RWPE1 (cell line): ENCODE measurements at regions not wholly inside any gene's neighbourhood (a gene's known extent, or its start where the extent isn't known, plus 50 kb on each side); places are given as distances from the start of the nearest gene placed in this dataset.
"Not testable (repeated sequence)": the region's sequence is repeated elsewhere in the genome, so short reads cannot be mapped to it uniquely, and the experiment has no call there.

ENCODE experiments used
- CTCF ChIA-PET: fragments of 350-600 bp; sonication (Branson Sonifier 250); formaldehyde crosslinking; extraction: SDS; loops from one replicate; lab custom pipeline; 2021; lab: Yijun Ruan, JAX
- POLR2A ChIA-PET: fragments of 400-600 bp; formaldehyde crosslinking; extraction: SDS; loops from one replicate; lab custom pipeline; 2020; ENCODE audit warnings: antibody characterized with exemption; ENCODE audit not compliant: low non-redundant PET; lab: Yijun Ruan, JAX
- DNase-seq: peaks from one replicate; pipeline ENCODE4 v3.0.0; 2012; ENCODE audit warnings: low spot score
- H3K27ac ChIP-seq: fragments of 450-650 bp; 2 replicates; pipeline ENCODE4 v1.5.1; 2017

DNA sequence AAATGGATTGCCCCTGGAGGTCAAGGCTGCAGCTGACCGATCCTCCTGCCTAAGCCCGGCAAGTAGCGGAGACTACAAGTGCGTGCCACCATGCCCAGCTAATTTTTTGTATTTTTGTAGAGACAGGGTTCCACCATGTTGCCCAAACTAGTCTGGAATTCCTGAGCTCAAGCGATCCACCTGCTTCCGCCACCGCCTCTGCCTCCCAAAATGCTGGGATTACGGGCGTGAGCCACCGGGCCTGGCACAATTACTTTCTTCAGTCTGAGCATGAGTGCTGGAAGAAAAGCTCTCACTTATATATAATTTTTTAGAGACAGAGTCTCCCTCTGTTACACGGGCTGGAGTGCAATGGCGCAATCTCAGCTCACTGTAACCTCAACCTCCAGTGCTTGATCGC, 307.4 kb downstream of the ZNF37A start:
- DNase-seq, CTCF ChIA-PET, H3K27ac ChIP-seq, POLR2A ChIA-PET: not testable (repeated sequence)

DNA sequence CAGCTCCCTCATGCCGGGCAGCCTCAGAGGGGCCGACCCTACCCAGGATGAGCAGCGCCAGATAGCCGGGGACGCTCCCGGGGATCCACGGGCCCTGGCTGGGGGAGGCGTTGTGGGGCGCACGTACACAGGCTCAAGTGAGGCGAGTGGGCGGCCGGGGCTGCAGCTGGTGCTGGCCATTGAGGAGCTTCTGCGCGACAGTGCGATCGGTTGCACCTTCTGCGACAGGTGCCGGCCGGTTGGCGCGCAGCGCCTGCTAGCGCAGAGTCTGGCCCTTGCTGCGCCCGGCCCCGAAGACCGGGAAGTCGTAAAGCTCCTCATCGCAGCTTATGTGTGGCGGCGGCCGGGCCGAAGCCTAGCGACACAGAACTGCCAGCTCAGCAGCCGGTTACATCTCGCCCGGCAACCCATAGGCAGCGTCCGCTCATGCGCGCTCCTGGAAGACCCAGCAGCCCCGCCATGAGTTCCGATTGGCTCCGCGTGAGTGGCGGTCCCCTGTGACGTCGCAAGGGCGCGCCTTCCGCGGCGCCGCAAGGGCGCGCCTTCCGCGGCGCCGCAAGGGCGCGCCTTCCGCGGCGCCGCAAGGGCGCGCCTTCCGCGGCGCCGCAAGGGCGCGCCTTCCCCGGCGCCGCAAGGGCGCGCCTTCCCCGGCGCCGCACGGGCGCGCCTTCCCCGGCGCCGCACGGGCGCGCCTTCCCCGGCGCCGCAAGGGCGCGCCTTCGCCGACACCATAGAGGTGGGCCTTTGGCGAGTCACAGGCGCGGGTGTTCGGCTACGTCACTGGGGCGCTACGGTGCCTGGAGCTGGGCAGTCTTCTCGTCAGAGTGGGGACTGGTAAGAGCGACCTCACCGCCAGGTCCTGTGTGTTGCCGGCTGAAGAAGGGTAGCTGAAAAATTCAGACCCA, 308.6 kb downstream of the ZNF37A start:
- CTCF ChIA-PET, POLR2A ChIA-PET: not testable (repeated sequence)
- H3K27ac ChIP-seq, result peak overlapping the region; percentile 93
- DNase-seq, result peak; percentile 1

DNA sequence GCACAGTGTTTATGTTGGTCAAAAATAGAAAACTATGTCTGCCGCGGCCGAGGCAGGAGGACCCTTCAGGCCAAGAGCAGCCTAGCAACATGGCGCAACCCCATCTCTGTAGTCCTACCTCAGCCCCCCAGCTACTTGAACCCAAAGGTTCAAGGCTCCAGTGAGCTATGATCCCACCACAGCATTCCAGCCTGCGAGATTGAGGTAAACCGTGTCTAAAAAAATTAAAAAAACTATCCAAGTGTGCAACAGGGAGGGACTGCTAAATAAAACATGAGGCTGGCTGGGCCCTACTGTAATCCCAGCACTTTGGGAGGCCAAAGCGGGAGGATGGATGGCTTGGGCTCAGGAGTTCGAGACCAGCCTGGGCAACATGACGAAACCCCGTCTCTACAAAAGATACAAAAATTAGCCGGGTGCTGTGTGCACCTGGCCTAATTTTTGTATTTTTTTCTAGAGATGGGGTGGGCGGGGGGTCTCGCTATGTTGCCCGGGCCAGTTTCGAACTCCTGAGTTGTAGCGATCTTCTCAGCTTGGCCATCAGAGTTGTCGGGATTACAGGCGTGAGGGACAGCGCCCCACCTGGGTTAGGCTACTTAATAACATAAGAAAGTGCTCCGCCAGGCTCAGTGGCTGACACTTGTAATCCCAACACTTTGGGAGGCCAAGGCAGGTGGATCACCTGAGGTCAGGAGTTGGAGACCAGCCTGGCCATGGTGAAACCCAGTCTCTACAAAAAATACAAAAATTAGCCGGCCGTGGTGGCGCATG, 309.4 kb downstream of the ZNF37A start:
- POLR2A ChIA-PET, CTCF ChIA-PET, DNase-seq: not testable (repeated sequence)
- H3K27ac ChIP-seq, result peak overlapping the region; percentile 93

DNA sequence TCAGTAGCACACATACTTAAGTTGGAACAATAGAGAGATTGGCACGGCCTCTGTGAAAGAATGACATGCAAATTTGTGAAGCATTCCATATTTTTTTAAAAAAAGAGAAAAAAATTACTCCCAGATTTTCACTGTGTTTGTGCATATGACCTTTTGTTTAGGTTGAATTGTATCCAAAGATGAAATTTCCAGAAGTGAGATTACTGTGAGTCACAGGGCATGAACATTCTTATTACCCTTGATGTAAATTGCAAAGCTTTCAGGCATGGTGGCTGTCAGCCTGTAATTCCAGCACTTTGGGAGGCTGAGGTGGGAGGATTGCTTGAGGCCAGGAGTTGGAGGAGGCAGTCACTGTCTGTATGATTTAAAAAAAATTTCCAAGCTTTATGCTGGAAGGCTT, 329.5 kb downstream of the ZNF37A start:
- CTCF ChIA-PET, H3K27ac ChIP-seq, DNase-seq, POLR2A ChIA-PET: not testable (repeated sequence)

DNA sequence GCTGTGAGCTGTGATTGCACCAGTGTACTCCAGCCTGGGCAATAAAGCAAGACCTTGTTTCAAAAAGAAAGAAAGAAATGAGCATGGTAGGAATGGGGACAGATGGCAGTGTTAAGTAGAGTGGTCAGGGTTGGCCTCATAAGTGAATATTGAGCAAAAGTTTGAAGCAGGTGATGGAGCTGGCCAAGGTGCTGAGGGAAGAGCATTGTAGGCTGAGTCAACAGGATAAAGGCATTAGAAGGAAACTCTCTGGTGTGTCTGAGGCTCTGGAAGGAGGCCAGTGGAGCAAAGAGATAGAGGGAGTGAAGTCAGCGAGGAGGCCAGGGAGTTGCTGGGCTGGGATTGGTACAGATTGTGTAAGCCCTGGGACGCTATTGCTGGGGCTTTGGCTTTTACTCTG, 336.1 kb downstream of the ZNF37A start:
- CTCF ChIA-PET, DNase-seq, POLR2A ChIA-PET, H3K27ac ChIP-seq: not testable (repeated sequence)

DNA sequence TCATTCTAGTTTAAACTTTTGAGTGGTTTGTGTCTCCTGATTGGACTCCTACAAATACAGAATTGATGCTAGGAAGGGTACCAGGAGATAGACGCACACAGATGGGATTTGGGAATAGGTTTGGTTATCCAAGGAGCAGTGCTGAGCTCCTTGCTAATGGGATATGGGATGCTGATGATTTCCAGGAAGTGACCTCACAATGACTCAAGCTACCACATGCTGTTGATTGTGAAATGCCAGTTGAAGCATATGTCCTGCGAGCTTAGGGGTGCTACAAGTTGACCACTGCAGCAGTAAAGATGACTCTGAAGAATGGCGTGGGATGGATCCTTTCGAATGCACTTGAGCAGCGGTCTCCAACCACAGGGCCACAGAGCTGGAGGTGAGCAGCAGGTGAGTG, 343.2 kb downstream of the ZNF37A start:
- POLR2A ChIA-PET, CTCF ChIA-PET, DNase-seq, H3K27ac ChIP-seq: not testable (repeated sequence)

DNA sequence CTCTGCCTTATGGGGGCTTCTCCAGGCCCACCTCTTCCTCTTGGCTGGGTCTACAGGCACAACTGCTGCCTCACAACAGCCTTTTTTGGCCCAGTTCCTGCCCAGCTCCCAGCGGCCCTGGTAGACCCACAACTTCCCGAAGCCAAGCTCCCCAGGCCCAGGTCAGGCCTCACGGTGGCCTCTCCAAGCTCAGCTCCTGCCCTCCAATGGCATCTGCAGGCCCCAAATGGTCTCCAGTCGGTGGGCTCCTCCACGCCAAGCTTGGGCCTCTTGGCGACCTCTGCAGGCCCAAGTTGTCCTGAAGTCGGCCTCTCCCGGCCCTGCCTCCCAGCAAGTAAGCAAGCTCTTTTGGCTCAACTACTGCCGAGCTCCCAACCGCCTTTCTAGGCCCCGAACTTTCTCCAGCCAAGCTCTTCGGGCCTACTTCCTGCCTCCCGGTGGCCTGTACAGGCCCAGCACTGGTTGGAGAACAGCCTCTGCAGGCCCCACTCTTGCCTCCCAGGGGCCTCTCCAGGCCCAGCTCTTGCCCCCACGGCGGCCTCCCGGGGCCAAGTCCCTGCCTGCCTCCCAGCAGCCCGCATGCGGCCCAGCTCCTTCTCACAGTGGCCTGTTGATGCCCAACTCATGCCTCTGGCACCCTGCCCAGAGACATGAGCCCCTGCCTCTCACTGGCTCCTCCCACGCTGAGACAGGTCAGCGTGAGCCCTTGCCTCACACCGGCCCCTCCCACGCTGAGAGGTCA, 354.6 kb downstream of the ZNF37A start:
- POLR2A ChIA-PET, CTCF ChIA-PET, H3K27ac ChIP-seq, DNase-seq: not testable (repeated sequence)

DNA sequence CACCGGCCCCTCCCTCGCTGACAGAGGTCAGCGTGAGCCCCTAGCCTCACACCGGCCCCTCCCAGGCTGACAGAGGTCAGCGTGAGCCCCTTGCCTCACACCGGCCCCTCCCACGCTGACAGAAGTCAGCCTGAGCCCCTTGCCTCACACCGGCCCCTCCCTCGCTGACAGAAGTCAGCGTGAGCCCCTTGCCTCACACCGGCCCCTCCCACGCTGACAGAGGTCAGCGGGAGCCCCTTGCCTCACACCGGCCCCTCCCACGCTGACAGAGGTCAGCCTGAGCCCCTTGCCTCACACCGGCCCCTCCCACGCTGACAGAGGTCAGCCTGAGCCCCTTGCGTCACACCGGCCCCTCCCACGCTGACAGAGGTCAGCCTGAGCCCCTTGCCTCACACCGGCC, 355.5 kb downstream of the ZNF37A start:
- POLR2A ChIA-PET, DNase-seq, H3K27ac ChIP-seq, CTCF ChIA-PET: not testable (repeated sequence)

DNA sequence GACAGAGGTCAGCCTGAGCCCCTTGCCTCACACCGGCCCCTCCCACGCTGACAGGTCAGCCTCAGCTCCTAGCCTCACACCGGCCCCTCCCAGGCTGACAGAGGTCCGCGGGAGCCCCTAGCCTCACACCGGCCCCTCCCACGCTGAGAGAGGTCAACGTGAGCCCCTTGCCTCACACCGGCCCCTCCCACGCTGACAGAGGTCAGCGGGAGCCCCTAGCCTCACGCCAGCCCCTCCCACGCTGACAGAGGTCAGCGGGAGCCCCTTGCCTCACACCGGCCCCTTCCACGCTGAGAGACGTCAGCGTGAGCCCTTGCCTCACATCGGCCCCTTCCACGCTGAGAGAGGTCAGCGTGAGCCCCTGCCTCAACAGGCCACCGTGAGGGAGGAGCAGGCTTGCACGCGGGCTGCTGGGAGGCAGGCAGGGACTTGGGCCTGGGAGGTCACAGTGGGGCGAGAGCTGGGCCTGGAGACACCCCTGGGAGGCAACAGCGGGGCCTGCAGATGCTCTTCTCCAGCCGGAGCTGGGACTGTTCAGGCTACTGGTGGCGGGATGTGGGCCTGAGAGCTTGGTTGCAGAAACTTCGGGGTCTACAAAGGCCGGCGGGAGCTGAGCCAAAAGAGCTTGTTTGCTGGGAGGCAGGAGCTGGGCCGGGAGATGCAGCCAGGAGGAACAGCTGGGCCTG, 356.4 kb downstream of the ZNF37A start:
- DNase-seq, POLR2A ChIA-PET, H3K27ac ChIP-seq, CTCF ChIA-PET: not testable (repeated sequence)

DNA sequence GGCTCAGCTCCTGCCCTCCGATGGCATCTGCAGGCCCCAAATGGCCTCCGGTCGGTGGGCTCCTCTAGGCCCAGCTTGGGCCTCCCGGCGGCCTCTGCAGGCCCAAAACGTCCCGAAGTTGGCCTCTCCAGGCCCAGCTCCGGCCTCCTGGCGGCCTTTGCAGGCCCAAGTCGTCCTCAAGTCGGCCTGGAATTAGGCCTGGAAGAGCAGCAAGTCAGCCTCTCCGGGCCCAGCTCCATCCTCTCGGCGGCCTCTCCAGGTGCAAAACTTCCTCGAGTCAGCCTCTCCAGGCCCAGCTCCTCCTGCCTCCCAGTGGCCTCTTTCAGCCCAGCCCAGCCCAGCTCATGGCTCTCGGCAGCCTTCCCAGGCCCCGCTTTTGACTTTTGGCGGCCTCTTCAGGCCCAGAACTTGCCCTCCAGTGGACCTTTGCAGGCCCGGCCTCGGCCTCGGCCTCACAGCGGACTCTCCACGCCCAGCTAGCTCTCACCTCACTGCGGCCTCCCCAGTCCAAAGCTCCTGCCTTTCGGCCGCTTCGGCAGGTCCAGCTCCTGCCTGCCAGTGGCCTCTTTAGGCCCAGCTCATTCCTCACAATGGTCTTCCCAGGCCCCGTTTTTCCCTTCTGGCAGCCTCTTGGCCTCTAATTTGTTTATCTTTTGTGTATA, 357.3 kb downstream of the ZNF37A start:
- DNase-seq, POLR2A ChIA-PET, H3K27ac ChIP-seq, CTCF ChIA-PET: not testable (repeated sequence)
